ENCODE measurements at regions not wholly inside any gene's neighbourhood (a gene's known extent, or its start where the extent isn't known, plus 50 kb on each side); places are given as distances from the start of the nearest gene placed in this dataset.

DNA sequence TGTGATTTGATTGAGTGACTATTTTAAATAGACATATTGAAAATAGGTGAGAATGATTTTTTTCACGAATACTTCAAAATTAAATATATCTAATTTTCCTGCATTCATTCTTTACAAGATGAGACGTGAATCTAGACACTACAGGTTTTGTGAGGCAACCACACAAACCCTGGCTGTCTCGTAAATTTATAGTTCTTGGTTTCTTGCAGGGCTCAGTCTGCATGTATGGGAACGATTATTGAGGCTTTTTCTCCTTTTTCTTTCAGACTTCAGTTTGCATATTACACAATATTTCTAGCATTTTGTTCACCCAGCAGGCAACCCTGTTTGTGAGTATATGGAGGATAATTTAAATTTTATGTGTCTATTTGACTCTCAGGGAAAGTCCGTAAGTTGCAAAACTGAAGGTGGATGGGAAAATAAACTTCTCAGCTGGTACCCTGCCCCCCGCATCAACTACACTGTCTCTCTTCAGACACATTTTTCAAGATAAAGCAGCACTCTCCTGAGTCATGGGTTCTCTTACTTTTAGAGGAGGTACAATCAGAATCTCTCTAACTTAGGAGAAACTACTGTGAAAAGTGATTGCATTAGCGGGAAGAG is 1349.3 kb downstream of the GRIK2 start:
- TF ChIP-seq, protein P1, sequence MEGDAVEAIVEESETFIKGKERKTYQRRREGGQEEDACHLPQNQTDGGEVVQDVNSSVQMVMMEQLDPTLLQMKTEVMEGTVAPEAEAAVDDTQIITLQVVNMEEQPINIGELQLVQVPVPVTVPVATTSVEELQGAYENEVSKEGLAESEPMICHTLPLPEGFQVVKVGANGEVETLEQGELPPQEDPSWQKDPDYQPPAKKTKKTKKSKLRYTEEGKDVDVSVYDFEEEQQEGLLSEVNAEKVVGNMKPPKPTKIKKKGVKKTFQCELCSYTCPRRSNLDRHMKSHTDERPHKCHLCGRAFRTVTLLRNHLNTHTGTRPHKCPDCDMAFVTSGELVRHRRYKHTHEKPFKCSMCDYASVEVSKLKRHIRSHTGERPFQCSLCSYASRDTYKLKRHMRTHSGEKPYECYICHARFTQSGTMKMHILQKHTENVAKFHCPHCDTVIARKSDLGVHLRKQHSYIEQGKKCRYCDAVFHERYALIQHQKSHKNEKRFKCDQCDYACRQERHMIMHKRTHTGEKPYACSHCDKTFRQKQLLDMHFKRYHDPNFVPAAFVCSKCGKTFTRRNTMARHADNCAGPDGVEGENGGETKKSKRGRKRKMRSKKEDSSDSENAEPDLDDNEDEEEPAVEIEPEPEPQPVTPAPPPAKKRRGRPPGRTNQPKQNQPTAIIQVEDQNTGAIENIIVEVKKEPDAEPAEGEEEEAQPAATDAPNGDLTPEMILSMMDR (conservative IDR thresholded peaks at IDR 0.05; ENCODE audit: low read depth, low read length): no peak
- no peak for TF ChIP-seq EZH2phosphoT487 (IDR thresholded peaks at IDR 0.05; ENCODE audit: borderline replicate concordance, low read length)
- no peak for TF ChIP-seq EZH2 (IDR thresholded peaks at IDR 0.05; ENCODE audit: low read length, unreplicated experiment)

Data from PC-3 (cell line).